Stimulated activated CD4-positive, alpha-beta T cell treated with anti-CD3 and anti-CD28 coated beads, Interleukin-4, amount 100 ng/mL, for 1 hour (primary cell): ENCODE measurements at regions not wholly inside any gene's neighbourhood (a gene's known extent, or its start where the extent isn't known, plus 50 kb on each side); places are given as distances from the start of the nearest gene placed in this dataset.

Experiments
- DNase-seq: peaks from one replicate; pipeline ENCODE4 v3.0.0-alpha.2; 2020

- DNase-seq: no peak
Observed at GRCh38 chr10:78526347-78526746, 492.7 kb downstream of the RPS24 start.

GRCh38 chr10:78527296-78527695, 493.6 kb downstream of the RPS24 start:
- no peak for DNase-seq

- DNase-seq: no peak
Observed at GRCh38 chr10:78528749-78529204, 495.1 kb downstream of the RPS24 start.

- DNase-seq: no peak
Observed at GRCh38 chr10:78529262-78529661, 495.6 kb downstream of the RPS24 start.

GRCh38 chr10:78531088-78531487, 497.4 kb downstream of the RPS24 start:
- DNase-seq: no peak

- DNase-seq: no peak
Observed at GRCh38 chr10:78532480-78533042, 498.9 kb downstream of the RPS24 start.

- DNase-seq: no peak
Observed at GRCh38 chr10:78533098-78533497, 499.4 kb downstream of the RPS24 start.

- DNase-seq: no peak
Observed at GRCh38 chr10:78533776-78534175, 500.1 kb downstream of the RPS24 start.

GRCh38 chr10:78535716-78536218, 502.1 kb downstream of the RPS24 start:
- no peak for DNase-seq

- no peak for DNase-seq
Observed at GRCh38 chr10:78537018-78537417, 503.4 kb downstream of the RPS24 start.

GRCh38 chr10:78539247-78539766, 505.6 kb downstream of the RPS24 start:
- no peak for DNase-seq

GRCh38 chr10:78540355-78541076, 506.9 kb downstream of the RPS24 start:
- DNase-seq: no peak

GRCh38 chr10:78541481-78542140, 507.9 kb downstream of the RPS24 start:
- DNase-seq: no peak

GRCh38 chr10:78542141-78542489, 508.5 kb downstream of the RPS24 start:
- no peak for DNase-seq

GRCh38 chr10:78542521-78542920, 508.9 kb downstream of the RPS24 start:
- no peak for DNase-seq

GRCh38 chr10:78543031-78543748, 509.5 kb downstream of the RPS24 start:
- DNase-seq: no peak

GRCh38 chr10:78543749-78544362, 510.2 kb downstream of the RPS24 start:
- no peak for DNase-seq

- no peak for DNase-seq
Observed at GRCh38 chr10:78544423-78545090, 510.9 kb downstream of the RPS24 start.

GRCh38 chr10:78545756-78546155, 512.1 kb downstream of the RPS24 start:
- DNase-seq: no peak

GRCh38 chr10:78547397-78547796, 513.7 kb downstream of the RPS24 start:
- DNase-seq: no peak

- no peak for DNase-seq
Observed at GRCh38 chr10:78547905-78548304, 514.2 kb downstream of the RPS24 start.

- DNase-seq: no peak
Observed at GRCh38 chr10:78548369-78548768, 514.7 kb downstream of the RPS24 start.
